Endothelial cell of umbilical vein (primary cell): ENCODE measurements at regions not wholly inside any gene's neighbourhood (a gene's known extent, or its start where the extent isn't known, plus 50 kb on each side); places are given as distances from the start of the nearest gene placed in this dataset.
"Not testable (repeated sequence)": the region's sequence is repeated elsewhere in the genome, so short reads cannot be mapped to it uniquely, and the experiment has no call there.

Source experiments
- BruUV-seq: library from RNA; stranded (reverse); fragments of 400-500 nt; replicated peaks from 2 replicates; lab custom pipeline; 2021; lab: Mats Ljungman, UMichigan
- CTCF ChIA-PET: fragments of 300-600, 350-600 bp; sonication (Branson Sonifier 250); formaldehyde crosslinking; loops from one replicate; lab custom pipeline; 2021; ENCODE audit warnings: antibody characterized with exemption, inconsistent platforms; lab: Charles Lee
- POLR2A ChIA-PET: fragments of 300-600, 350-600 bp; sonication (Branson Sonifier 250); formaldehyde crosslinking; loops from one replicate; lab custom pipeline; 2021; ENCODE audit warnings: antibody characterized with exemption, inconsistent platforms; lab: Charles Lee
- DNase-seq: peaks from one replicate; pipeline ENCODE4 v3.0.0-alpha.2; 2011; ENCODE audit warnings: low read depth, low spot score
- FAIRE-seq: peaks from 2 replicates; lab custom pipeline; 2011; peaks lifted over from hg19 to GRCh38; lab: Jason Lieb, UNC
- H2AFZ ChIP-seq: 2 replicates; pipeline ENCODE4 v1.6.0; 2012; ENCODE audit warnings: low read depth, low read length, control low read depth, inconsistent platforms
- H3K27ac ChIP-seq: 2 replicates; pipeline ENCODE4 v1.5.1; 2011; ENCODE audit warnings: low read depth, mild to moderate bottlenecking, control low read depth, low read length, moderate library complexity; ENCODE audit not compliant: insufficient read depth
- H3K27me3 ChIP-seq, 2 experiments: 2 replicates each; pipeline versions ENCODE4 v1.6.0 to v1.6.1; 2011; ENCODE audit warnings: low read length in 2 of 2, mixed read lengths in 1 of 2; ENCODE audit not compliant: control insufficient read depth in 2 of 2, insufficient read depth in 2 of 2
- H3K36me3 ChIP-seq, 2 experiments: 2 replicates in 1 of 2; 3 replicates in 1 of 2; pipeline ENCODE4 v1.5.1; 2011; ENCODE audit warnings: low read length in 2 of 2, mild to moderate bottlenecking in 1 of 2, moderate library complexity in 1 of 2; ENCODE audit not compliant: control insufficient read depth in 2 of 2, insufficient read depth in 2 of 2; ENCODE audit errors: extremely low read depth in 1 of 2
- H3K4me1 ChIP-seq: 3 replicates; pipeline ENCODE4 v1.5.1; 2011; ENCODE audit warnings: mild to moderate bottlenecking, low read length; ENCODE audit not compliant: control insufficient read depth, insufficient read depth; ENCODE audit errors: extremely low read depth
- H3K4me2 ChIP-seq: 2 replicates; pipeline ENCODE4 v1.6.1; 2011; ENCODE audit warnings: low read length, control low read depth, mixed read lengths; ENCODE audit not compliant: insufficient read depth
- H3K4me3 ChIP-seq, 3 experiments: fragments of 200-600 bp in 1 of 3; sonication (generic), shearing (Covaris generic) in 1 of 3; replicated peaks in 1 of 3; 2 replicates each; pipeline ENCODE4 v1.5.1; 2011 to 2016; ENCODE audit warnings: control low read depth in 3 of 3, low read length in 3 of 3, mild to moderate bottlenecking in 2 of 3, inconsistent platforms in 1 of 3, low read depth in 1 of 3, moderate library complexity in 1 of 3; ENCODE audit not compliant: insufficient read depth in 1 of 3
- H3K79me2 ChIP-seq: 2 replicates; pipeline ENCODE4 v1.6.0; 2012; ENCODE audit warnings: low read length, inconsistent platforms; ENCODE audit not compliant: control insufficient read depth, insufficient read depth
- H3K9ac ChIP-seq: replicated peaks from 2 replicates; pipeline ENCODE3; 2011; ENCODE audit warnings: low read length, control low read depth; ENCODE audit not compliant: insufficient read depth; ENCODE audit errors: extremely low read depth
- H3K9me1 ChIP-seq: replicated peaks from 3 replicates; pipeline ENCODE4 v1.6.0; 2011; ENCODE audit warnings: mild to moderate bottlenecking, low read length; ENCODE audit not compliant: control insufficient read depth, insufficient read depth; ENCODE audit errors: extremely low read depth
- H3K9me3 ChIP-seq: replicated peaks from 2 replicates; pipeline ENCODE4 v1.5.1; 2012; ENCODE audit warnings: low read length, inconsistent platforms; ENCODE audit not compliant: control insufficient read depth, insufficient read depth
- H4K20me1 ChIP-seq: replicated peaks from 2 replicates; pipeline ENCODE3; 2011; ENCODE audit warnings: mild to moderate bottlenecking, low read length; ENCODE audit not compliant: control insufficient read depth, insufficient read depth; ENCODE audit errors: extremely low read depth
- POLR2A ChIP-seq: IDR thresholded peaks from 2 replicates; pipeline ENCODE4 v1.6.1; 2012; ENCODE audit warnings: low read depth, mild to moderate bottlenecking, control low read depth, low read length
- dilution Hi-C: fragments of 300-500 bp; cut with MboI; formaldehyde crosslinking; loops from one replicate; pipeline ENCODE4 v1.15.0; 2019; ENCODE audit warnings: low sequenced_read_pairs; ENCODE audit not compliant: extremely low pct_ligation_motif_present
- intact Hi-C: fragments of 100-400 bp; cut with micrococcal nuclease; formaldehyde crosslinking; loops from one replicate; pipeline ENCODE4 v1.10.0; 2022
- TF ChIP-seq, protein P1 (sequence below), 2 donors: IDR thresholded peaks; 1 replicate in 1 of 2; 2 replicates in 1 of 2; pipeline ENCODE4 v1.5.1; 2011; ENCODE audit warnings: low read length in 2 of 2, mild to moderate bottlenecking in 2 of 2, moderate library complexity in 2 of 2, control low read depth in 1 of 2, inconsistent platforms in 1 of 2, low read depth in 1 of 2; ENCODE audit not compliant: insufficient read depth in 1 of 2; ENCODE audit errors: extremely low read depth in 1 of 2

DNA sequence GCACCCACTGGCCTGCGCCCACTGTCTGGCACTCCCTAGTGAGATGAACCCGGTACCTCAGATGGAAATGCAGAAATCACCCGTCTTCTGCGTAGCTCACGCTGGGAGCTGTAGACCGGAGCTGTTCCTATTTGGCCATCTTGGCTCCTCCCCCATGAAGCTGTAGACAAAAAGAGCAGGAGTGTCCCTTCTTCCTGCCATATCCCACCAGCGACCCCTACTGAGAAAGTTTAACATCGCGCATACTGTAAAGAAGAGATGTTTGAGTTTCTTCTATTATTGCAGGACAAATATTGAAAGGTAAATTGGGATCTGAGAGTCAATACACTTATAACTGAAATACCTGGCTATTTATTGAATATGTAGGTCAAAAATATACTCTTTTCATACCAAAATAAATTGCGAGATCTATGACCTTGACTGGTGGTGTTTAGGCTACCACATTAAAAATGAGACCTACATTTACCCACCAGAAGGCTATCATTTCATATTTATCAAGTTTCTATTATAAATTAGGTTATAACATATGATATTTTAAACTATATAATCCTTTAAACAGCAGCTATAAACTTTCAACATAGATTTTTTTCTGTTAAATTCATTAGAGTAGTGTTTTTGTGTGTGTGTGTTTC is 586.3 kb downstream of the HTR1B start:
- ChIA-PET CTCF (interaction anchor here (0.8 to 1.4 kb wide), 2 partner anchors 194 to 940 kb away, joined by 3 to 5 read pairs; no protein-coding TSS in a partner anchor), POLR2A (no interaction called here)
- no TSS peak for BruUV-seq

DNA sequence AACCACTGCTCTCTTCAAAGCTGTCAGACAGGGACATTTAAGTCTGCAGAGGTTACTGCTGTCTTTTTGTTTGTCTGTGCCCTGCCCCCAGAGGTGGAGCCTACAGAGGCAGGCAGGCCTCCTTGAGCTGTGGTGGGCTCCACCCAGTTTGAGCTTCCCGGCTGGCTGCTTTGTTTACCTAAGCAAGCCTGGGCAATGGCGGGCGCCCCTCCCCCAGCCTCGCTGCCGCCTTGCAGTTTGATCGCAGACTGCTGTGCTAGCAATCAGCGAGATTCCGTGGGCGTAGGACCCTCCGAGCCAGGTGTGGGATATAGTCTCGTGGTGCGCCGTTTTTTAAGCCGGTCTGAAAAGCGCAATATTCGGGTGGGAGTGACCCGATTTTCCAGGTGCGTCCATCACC is 586.9 kb downstream of the HTR1B start:
- H3K4me3 ChIP-seq, DNase-seq, H2AFZ ChIP-seq, H3K9me1 ChIP-seq, H3K4me2 ChIP-seq, H3K36me3 ChIP-seq, H3K27me3 ChIP-seq, H3K9me3 ChIP-seq, intact Hi-C loops, H3K9ac ChIP-seq, FAIRE-seq, H4K20me1 ChIP-seq, H3K79me2 ChIP-seq, H3K4me1 ChIP-seq, H3K27ac ChIP-seq, dilution Hi-C loops, POLR2A ChIA-PET, BruUV-seq: not testable (repeated sequence)
- CTCF ChIA-PET = interaction anchor here (0.8 kb wide), 1 partner anchor 940 kb away, joined by 3 read pairs; no protein-coding TSS in a partner anchor

More for the DNA sequence above, 586.3 kb downstream of the HTR1B start:
- TF ChIP-seq, protein P1, sequence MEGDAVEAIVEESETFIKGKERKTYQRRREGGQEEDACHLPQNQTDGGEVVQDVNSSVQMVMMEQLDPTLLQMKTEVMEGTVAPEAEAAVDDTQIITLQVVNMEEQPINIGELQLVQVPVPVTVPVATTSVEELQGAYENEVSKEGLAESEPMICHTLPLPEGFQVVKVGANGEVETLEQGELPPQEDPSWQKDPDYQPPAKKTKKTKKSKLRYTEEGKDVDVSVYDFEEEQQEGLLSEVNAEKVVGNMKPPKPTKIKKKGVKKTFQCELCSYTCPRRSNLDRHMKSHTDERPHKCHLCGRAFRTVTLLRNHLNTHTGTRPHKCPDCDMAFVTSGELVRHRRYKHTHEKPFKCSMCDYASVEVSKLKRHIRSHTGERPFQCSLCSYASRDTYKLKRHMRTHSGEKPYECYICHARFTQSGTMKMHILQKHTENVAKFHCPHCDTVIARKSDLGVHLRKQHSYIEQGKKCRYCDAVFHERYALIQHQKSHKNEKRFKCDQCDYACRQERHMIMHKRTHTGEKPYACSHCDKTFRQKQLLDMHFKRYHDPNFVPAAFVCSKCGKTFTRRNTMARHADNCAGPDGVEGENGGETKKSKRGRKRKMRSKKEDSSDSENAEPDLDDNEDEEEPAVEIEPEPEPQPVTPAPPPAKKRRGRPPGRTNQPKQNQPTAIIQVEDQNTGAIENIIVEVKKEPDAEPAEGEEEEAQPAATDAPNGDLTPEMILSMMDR (IDR thresholded peaks at IDR 0.05; ENCODE audit: extremely low read depth in 1 of 2, insufficient read depth in 1 of 2, low read depth in 1 of 2, low read length in 2 of 2) = peak in 1 of 2 donors; percentile 13
- no peak for TF ChIP-seq POLR2A
- Histone ChIP-seq H3K4me2 (no peak overlapping the region), H3K4me1 (no peaks in the 10 kb centered on the region), H3K9me3 (no peaks in the 10 kb centered on the region), H3K27ac (no peak overlapping the region), H3K9me1 (no peaks in the 10 kb centered on the region), H3K79me2 (no peaks in the 10 kb centered on the region), H3K9ac (no peak overlapping the region), H2AFZ (no peak overlapping the region), H3K27me3 (no peaks in the 10 kb centered on the region), H3K4me3 (no peak overlapping the region), H4K20me1 (no peaks in the 10 kb centered on the region), H3K36me3 (no peaks in the 10 kb centered on the region)
- intact Hi-C loops = no loop called here
- dilution Hi-C loops = no loop called here
- DNase-seq (peak; percentile 37), FAIRE-seq (no peak)
